HG03469 (cell line): ENCODE measurements at regions not wholly inside any gene's neighbourhood (a gene's known extent, or its start where the extent isn't known, plus 50 kb on each side); places are given as distances from the start of the nearest gene placed in this dataset.

Source experiments
- ATAC-seq: cut with Tn5 transposase; IDR thresholded peaks from one replicate; pipeline ENCODE4 v1.9.1; 2021; ENCODE audit warnings: mild to moderate bottlenecking, moderate library complexity, moderate number of reproducible peaks; ENCODE audit not compliant: unreplicated experiment

- ATAC-seq, result no peak
These were observed 222.5 kb upstream of the SPRY2 start for GRCh38 chr13:80563439-80563838.

DNA sequence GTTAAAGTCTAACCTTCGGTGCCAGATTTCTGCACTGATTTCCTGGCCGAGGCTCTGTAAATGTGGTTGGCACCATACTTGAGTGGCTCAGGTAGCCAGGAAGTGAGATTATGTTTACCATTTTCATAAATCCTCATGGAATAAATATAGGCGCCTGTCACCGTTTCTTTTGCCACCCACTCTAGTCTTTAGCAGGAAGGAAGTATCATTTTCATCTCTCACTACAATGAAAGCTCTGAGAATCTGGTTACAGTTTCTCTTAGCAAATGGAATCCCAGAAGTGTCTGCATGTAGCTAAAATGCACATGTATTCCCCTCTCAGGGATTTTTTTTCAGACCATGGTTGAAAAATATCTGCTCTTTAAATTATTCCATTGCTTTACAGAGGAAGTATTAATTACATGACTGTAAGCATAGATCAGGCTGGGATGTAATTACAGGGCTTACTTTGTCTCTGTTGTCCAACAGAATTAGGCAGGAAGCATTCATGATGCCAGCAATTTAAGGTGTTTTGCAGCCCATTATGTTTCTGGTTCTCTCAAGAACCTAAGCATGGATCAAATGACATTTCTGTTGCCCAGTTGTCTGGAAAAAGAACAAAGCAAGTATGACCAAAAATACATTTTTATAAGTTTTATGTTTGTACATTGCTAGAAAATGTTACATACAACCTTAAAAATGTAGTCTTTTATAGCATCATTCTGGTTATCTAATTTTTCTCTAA lies 221.7 kb upstream of the SPRY2 start:
- ATAC-seq, result no peak

- ATAC-seq, result no peak
These were observed 219.7 kb upstream of the SPRY2 start for GRCh38 chr13:80560609-80561008.

DNA sequence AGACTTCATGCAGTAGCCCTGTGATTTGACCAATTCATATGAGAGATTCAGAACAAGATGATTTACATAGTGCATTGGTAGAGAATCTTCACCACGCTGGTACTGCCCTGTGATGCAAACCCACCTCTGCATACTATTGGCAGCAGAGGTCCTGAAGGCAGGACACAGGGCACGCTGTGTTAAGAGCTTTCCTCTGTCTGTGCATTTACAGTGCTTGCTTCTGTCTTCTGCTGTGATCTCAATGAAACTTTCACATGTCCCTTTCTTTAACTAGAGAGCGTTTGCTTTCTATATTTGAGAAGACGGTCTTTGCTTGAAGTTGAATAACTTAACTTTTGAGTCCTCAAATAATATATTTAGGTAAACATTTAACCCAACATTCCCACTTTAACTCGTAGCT lies 219.0 kb upstream of the SPRY2 start:
- no peak for ATAC-seq

GRCh38 chr13:80558074-80558473 lies 217.1 kb upstream of the SPRY2 start:
- no peak for ATAC-seq

- no peak for ATAC-seq
These were observed 215.1 kb upstream of the SPRY2 start for GRCh38 chr13:80555796-80556678.

DNA sequence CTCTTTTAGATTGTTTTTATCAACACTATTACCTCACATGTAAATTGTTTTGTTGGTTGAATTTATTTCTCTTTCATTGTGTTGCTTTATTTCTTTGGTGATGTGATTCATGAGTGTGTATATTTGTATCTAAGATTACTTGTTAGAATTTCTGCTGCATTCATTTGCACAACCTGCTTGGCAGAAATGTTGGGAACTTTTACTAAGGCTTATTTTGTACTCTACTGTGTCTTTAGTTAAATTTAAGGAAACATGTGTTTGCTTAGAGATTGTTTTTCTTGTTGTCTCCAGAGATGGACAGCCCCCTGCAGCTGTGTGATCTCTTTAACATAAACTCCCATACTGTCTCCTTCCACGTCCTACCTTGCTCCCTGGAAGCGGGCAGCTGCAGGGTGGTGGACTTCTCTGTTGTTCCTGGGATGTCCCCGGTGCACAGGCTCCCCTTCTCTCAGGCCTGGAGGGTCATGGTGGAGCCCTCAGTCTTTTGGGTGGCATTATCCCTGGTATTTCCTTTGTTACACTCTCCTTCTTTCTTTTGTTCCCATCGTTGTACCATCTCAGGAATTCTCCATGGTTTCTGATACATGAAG lies 212.0 kb upstream of the SPRY2 start:
- no peak for ATAC-seq

- no peak for ATAC-seq
These were observed 210.9 kb upstream of the SPRY2 start for GRCh38 chr13:80551650-80552497.

DNA sequence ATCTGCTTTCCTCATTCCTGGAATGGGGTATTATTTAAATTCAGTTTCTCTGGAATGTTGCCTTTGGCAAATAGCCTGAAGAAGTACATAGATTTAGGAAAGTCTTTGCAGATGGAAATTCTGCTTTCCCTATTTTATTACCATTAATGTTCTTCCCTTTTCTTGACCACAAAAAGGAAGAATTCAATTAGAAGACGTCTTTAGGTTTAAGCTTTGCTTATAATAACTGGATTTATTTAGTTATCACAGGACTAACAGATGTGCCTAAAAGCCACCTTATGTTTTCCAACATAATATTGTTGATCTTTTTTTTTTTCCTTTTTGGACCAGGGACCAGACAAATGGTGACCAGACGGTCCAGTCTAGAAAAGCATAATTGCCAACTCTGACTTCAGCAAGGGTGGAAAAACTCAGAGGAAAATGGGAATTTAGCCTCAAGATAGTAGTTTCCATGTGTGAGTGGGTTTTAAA lies 210.1 kb upstream of the SPRY2 start:
- no peak for ATAC-seq

DNA sequence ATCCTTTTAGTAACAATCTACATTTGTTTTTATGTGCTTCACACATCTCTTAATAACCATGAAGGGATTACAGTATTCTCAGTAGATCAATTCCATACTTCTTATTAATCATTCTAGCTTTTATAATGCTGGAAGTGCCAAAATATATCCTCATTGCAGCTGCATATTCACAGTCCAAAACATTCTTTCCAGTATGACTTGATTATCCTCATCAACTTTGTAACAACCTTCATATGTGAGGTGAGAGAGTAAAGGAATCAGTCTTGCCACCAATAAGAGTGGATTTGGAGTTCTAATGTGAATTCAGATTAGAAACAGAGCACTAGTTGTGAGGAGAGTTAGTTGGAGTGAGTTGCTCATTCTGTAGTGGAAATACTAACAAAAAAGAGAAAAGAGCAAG lies 208.0 kb upstream of the SPRY2 start:
- no peak for ATAC-seq

- no peak for ATAC-seq
These were observed 207.2 kb upstream of the SPRY2 start for GRCh38 chr13:80547885-80548825.

DNA sequence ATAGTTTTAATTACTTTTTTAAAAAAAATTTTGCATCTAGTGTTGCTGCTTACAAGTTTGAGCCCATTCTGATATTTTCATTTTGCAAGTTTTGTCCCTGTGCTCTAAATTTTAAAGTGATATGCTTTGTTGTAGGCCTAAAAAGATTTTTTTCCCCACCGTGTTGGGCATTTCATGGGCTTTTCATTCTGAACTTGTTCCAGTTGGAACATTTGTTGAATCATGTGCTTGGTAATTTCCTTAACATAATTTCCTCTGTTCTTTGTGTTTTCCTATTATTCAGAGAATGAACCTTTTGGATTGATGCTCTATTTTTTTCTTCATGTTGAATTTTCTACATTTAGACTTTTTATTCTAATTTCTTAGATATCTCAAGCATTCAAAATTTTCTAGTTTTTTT lies 206.4 kb upstream of the SPRY2 start:
- ATAC-seq, result no peak

DNA sequence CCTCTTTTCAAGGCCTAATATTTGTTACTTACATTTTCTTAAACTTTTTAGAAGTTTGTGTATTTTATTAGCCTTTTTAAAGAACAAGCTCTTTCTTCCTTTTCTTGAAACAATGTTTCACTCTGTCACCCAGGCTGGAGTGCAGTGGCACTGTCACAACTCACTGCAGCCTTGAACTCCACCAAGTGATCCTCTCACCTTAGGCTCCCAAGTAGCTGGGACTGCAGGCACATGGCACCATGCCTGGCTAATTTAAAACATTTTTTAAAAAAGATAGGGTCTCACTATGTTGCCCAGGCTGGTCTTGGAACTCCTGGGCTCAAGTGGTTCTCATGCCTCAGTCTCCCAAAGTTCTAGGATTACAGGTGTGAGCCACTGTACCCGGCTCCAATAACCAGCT lies 192.2 kb upstream of the SPRY2 start:
- no peak for ATAC-seq

- no peak for ATAC-seq
These were observed 190.0 kb upstream of the SPRY2 start for GRCh38 chr13:80530902-80531301.

DNA sequence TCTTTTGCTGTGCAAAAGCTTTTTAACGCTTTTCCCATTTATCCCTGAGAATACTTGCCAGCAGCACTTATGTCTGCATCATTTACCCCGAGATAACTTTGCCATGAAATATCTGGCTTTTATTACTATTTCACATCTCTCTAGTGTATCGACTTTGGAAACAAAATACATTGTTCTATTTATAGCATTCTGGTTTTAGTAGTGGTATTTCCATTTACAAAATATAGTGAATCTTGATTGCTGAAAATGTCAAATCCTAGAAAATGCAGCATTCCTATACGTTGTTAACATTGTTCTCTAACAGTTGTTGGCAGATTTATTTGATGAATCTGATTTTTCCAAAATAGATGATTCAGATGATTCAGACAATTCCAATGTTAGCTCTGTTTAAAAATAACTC lies 189.3 kb upstream of the SPRY2 start:
- no peak for ATAC-seq

GRCh38 chr13:80529734-80530133 lies 188.8 kb upstream of the SPRY2 start:
- no peak for ATAC-seq

- ATAC-seq, result no peak
These were observed 187.8 kb upstream of the SPRY2 start for GRCh38 chr13:80528733-80529132.

DNA sequence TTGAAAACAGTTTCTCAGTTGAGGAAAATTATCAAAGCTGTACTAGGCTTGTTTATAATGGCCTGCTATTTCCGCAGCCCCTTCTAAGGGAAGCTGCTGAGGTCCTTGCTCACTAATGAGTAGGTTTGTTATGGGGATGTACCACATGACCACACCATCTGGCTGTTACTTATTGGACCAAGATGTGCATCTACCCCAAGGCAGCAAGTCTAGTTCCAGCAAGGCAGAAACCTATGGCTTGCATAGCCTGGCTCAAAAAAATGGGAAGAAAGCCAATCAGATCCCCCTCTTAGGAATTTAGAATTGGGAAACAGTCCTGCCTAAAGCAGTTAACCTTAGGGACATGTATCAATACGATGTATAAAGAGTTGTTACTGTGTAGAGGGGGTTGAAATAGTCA lies 186.5 kb upstream of the SPRY2 start:
- ATAC-seq, result no peak

- no peak for ATAC-seq
These were observed 183.7 kb upstream of the SPRY2 start for GRCh38 chr13:80524447-80525215.
